H1 (cell line): ENCODE measurements at regions not wholly inside any gene's neighbourhood (a gene's known extent, or its start where the extent isn't known, plus 50 kb on each side); places are given as distances from the start of the nearest gene placed in this dataset.

Experiments
- FOSL1 ChIP-seq: IDR thresholded peaks from 2 replicates; pipeline ENCODE4 v1.6.1; 2011; ENCODE audit warnings: mild to moderate bottlenecking, low read depth, low read length, moderate library complexity; ENCODE audit not compliant: insufficient read depth
- JUN ChIP-seq: IDR thresholded peaks from 2 replicates; pipeline ENCODE4 v1.6.1; 2011; ENCODE audit warnings: low read depth, mild to moderate bottlenecking, improper control_type of control experiment, low read length
- KDM1A ChIP-seq: fragments of 200-600, 300-600 bp; sonication (generic); IDR thresholded peaks from 2 replicates; pipeline ENCODE4 v1.7.1; 2016; ENCODE audit warnings: mild to moderate bottlenecking, low read length, borderline replicate concordance
- MAX ChIP-seq: IDR thresholded peaks from 2 replicates; pipeline ENCODE4 v1.6.1; 2012; ENCODE audit warnings: inconsistent platforms
- POLR2AphosphoS5 ChIP-seq: IDR thresholded peaks from 2 replicates; pipeline ENCODE4 v1.6.1; 2011; ENCODE audit warnings: low read depth, low read length
- SIN3A ChIP-seq, 2 experiments: IDR thresholded peaks in 1 of 2; conservative IDR thresholded peaks in 1 of 2; 2 replicates each; pipeline ENCODE4 v1.6.1; 2011 to 2012; ENCODE audit warnings: low read length in 2 of 2, improper control_type of control experiment in 1 of 2, low read depth in 1 of 2, mild to moderate bottlenecking in 1 of 2
- SIRT6 ChIP-seq: IDR thresholded peaks from one replicate; pipeline ENCODE4 v1.7.1; 2012; ENCODE audit warnings: low read length, inconsistent platforms
- TAF7 ChIP-seq: optimal IDR thresholded peaks from 2 replicates; pipeline ENCODE3; 2011; ENCODE audit warnings: low read depth, mild to moderate bottlenecking, inconsistent platforms, low read length, moderate library complexity, borderline replicate concordance

- TF ChIP-seq KDM1A = no peak
- TF ChIP-seq TAF7 = no peak
- no peak for TF ChIP-seq JUN
- TF ChIP-seq FOSL1 = no peak
- TF ChIP-seq SIN3A (conservative IDR thresholded peaks at IDR 0.05 in 1 of 2, IDR thresholded peaks at IDR 0.05 in 1 of 2; ENCODE audit: low read depth in 1 of 2, low read length in 2 of 2) = no peak
- TF ChIP-seq MAX = no peak
- no peak for TF ChIP-seq SIRT6
- TF ChIP-seq POLR2AphosphoS5 = no peak
These were observed 361.5 kb downstream of the PTPRU start (continued) for GRCh38 chr1:29597861-29598260.
